ENCODE measurements at regions not wholly inside any gene's neighbourhood (a gene's known extent, or its start where the extent isn't known, plus 50 kb on each side); places are given as distances from the start of the nearest gene placed in this dataset.

GRCh38 chr3:87810452-87811016, 248.3 kb downstream of the CGGBP1 start:
- TF ChIP-seq, protein P1, sequence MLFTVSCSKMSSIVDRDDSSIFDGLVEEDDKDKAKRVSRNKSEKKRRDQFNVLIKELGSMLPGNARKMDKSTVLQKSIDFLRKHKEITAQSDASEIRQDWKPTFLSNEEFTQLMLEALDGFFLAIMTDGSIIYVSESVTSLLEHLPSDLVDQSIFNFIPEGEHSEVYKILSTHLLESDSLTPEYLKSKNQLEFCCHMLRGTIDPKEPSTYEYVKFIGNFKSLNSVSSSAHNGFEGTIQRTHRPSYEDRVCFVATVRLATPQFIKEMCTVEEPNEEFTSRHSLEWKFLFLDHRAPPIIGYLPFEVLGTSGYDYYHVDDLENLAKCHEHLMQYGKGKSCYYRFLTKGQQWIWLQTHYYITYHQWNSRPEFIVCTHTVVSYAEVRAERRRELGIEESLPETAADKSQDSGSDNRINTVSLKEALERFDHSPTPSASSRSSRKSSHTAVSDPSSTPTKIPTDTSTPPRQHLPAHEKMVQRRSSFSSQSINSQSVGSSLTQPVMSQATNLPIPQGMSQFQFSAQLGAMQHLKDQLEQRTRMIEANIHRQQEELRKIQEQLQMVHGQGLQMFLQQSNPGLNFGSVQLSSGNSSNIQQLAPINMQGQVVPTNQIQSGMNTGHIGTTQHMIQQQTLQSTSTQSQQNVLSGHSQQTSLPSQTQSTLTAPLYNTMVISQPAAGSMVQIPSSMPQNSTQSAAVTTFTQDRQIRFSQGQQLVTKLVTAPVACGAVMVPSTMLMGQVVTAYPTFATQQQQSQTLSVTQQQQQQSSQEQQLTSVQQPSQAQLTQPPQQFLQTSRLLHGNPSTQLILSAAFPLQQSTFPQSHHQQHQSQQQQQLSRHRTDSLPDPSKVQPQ (CRISPR knock-in tag; IDR thresholded peaks at IDR 0.05; ENCODE audit: borderline replicate concordance), result no peak
- TF ChIP-seq KDM4B (IDR thresholded peaks at IDR 0.05; ENCODE audit: borderline replicate concordance in 2 of 2, low read depth in 1 of 2) (no peak), KAT2B (IDR thresholded peaks at IDR 0.05; ENCODE audit: low read depth, low read length) (no peak), HNRNPH1 (optimal IDR thresholded peaks at IDR 0.05; ENCODE audit: low read depth, low read length) (no peak), ZBTB9 (CRISPR knock-in tag; IDR thresholded peaks at IDR 0.05) (no peak), CBFB (CRISPR knock-in tag; IDR thresholded peaks at IDR 0.05) (no peak), CBFA2T2 (conservative IDR thresholded peaks at IDR 0.05) (no peak), POLR2A (conservative IDR thresholded peaks at IDR 0.05) (no peak), GATAD2B (IDR thresholded peaks at IDR 0.05; ENCODE audit: borderline replicate concordance) (no peak)
- TF ChIP-seq, protein P2, sequence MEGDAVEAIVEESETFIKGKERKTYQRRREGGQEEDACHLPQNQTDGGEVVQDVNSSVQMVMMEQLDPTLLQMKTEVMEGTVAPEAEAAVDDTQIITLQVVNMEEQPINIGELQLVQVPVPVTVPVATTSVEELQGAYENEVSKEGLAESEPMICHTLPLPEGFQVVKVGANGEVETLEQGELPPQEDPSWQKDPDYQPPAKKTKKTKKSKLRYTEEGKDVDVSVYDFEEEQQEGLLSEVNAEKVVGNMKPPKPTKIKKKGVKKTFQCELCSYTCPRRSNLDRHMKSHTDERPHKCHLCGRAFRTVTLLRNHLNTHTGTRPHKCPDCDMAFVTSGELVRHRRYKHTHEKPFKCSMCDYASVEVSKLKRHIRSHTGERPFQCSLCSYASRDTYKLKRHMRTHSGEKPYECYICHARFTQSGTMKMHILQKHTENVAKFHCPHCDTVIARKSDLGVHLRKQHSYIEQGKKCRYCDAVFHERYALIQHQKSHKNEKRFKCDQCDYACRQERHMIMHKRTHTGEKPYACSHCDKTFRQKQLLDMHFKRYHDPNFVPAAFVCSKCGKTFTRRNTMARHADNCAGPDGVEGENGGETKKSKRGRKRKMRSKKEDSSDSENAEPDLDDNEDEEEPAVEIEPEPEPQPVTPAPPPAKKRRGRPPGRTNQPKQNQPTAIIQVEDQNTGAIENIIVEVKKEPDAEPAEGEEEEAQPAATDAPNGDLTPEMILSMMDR (IDR thresholded peaks at IDR 0.05 in 2 of 3, conservative IDR thresholded peaks at IDR 0.05 in 1 of 3; ENCODE audit: insufficient read depth in 2 of 3, low read depth in 1 of 3, low read length in 3 of 3), result no peak
- TF ChIP-seq, protein P3, sequence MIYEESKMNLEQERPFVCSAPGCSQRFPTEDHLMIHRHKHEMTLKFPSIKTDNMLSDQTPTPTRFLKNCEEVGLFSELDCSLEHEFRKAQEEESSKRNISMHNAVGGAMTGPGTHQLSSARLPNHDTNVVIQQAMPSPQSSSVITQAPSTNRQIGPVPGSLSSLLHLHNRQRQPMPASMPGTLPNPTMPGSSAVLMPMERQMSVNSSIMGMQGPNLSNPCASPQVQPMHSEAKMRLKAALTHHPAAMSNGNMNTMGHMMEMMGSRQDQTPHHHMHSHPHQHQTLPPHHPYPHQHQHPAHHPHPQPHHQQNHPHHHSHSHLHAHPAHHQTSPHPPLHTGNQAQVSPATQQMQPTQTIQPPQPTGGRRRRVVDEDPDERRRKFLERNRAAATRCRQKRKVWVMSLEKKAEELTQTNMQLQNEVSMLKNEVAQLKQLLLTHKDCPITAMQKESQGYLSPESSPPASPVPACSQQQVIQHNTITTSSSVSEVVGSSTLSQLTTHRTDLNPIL (CRISPR knock-in tag; IDR thresholded peaks at IDR 0.05), result no peak
